ENCODE measurements at regions not wholly inside any gene's neighbourhood (a gene's known extent, or its start where the extent isn't known, plus 50 kb on each side); places are given as distances from the start of the nearest gene placed in this dataset.

DNA sequence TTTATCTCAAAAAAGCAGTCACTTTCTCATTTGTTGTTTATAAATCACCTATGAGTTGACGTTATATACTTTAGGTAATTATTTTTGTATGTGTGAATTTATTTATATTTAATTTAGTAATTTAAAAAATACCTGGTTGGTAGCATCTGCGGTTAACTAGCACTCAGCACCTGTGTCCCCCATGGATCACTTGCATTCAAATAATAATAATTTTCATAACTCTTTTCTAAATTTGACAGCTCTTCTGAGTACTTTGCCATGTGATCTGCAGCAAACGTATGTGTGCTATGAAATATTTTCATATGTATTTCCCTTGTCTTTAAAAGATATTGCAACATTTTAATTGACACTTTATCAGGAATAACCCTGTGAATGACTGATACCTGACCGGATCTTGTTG lies 88.1 kb downstream of the CMPK2 start:
- CTCF ChIA-PET = no interaction called here
- no peak for DNase-seq (ENCODE audit: low read depth, low spot score)
- H3K4me3 ChIP-seq (ENCODE audit: low read depth, low read length) = no peak overlapping the region
- POLR2A ChIA-PET = no interaction called here
- TF ChIP-seq, protein P1, sequence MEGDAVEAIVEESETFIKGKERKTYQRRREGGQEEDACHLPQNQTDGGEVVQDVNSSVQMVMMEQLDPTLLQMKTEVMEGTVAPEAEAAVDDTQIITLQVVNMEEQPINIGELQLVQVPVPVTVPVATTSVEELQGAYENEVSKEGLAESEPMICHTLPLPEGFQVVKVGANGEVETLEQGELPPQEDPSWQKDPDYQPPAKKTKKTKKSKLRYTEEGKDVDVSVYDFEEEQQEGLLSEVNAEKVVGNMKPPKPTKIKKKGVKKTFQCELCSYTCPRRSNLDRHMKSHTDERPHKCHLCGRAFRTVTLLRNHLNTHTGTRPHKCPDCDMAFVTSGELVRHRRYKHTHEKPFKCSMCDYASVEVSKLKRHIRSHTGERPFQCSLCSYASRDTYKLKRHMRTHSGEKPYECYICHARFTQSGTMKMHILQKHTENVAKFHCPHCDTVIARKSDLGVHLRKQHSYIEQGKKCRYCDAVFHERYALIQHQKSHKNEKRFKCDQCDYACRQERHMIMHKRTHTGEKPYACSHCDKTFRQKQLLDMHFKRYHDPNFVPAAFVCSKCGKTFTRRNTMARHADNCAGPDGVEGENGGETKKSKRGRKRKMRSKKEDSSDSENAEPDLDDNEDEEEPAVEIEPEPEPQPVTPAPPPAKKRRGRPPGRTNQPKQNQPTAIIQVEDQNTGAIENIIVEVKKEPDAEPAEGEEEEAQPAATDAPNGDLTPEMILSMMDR (IDR thresholded peaks at IDR 0.05; ENCODE audit: insufficient read depth, low read length, missing control alignments) = no peak

DNA sequence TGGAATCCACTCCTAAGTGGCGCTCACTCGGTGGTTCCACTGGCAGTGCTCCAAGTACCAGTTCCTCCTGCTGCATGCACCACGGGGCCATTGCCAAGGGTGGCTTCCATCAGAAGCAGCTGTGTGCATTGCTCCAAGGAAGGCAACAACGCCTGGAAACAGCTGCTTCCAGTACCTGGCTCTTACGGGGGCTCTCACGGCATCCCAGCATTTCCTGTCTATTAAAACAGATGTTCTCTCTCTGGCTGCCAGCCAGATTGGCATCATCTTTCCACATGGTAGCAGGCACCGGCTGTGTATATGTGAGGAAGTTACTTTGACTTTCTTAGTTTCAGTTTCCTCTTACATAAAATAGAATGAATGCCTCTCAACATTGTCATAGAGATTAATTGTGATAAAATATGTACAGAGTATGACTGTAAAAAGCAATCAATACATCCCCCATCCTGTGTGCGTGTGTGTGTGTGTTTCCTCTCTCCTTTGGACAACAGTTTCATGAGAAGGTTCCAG lies 84.9 kb downstream of the CMPK2 start:
- no peak for DNase-seq (ENCODE audit: low read depth, low spot score)
- POLR2A ChIA-PET = no interaction called here
- no peak overlapping the region for H3K4me3 ChIP-seq (ENCODE audit: low read depth, low read length)
- CTCF ChIA-PET = no interaction called here
- TF ChIP-seq, protein P1 (IDR thresholded peaks at IDR 0.05; ENCODE audit: insufficient read depth, low read length, missing control alignments) = no peak

DNA sequence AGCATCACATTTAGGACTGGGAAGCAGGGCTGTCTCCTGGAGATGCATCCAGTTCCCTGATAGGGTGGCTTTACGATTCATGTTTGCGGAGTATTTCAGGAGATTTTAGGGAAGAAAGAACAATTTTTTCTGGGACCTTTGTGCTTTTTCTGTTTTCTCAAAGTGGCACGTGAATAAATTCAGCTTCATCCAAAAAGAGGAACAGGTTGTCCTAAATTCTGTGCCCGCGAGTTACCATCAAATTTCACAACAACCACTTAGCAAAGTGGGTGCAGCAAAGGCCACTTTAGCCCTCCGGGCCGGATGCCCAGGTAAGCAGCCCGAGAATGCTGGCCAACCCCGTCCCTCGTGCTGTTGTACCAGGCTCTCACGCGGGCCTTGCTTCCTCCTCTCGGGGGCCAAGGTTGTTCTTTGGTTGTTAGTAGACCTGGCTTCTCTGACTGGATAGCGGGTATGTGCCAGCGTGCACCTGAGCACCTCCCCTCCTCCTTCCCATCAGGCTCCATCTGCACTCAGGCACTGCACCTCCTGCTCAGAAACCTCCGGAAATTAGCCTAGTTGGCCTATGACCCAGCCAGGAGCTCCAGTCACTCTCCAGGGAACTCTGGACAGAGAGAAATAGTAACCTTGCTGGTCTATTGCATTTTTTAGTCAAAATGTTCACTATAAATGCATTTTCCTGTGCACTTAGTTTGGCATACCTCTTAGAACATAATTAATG lies 83.0 kb downstream of the CMPK2 start:
- TF ChIP-seq, protein P1 (IDR thresholded peaks at IDR 0.05; ENCODE audit: insufficient read depth, low read length, missing control alignments) = no peak
- CTCF ChIA-PET = interaction anchor here (1.0 kb wide), 1 partner anchor 10 kb away, joined by 4 read pairs; no protein-coding TSS in a partner anchor
- H3K4me3 ChIP-seq (ENCODE audit: low read depth, low read length) = no peak overlapping the region
- POLR2A ChIA-PET = no interaction called here
- DNase-seq (ENCODE audit: low read depth, low spot score) = no peak

DNA sequence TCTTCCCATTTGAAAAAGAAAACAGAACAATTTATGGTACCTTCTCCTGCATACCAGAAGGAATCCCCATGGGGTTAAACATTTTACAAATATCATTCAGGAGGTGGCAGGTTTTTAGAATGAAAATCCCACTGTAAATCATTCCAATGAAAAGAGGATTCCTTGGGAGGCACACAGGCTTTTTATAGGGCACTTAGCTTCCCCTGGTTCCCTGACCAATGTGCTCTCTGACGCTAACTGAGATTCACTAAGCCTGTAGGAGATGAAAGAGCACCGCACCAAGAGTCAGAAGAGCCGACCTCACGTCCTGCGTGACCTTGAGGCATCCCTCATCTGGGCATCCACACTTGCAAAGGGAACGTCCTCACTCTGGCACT lies 82.5 kb downstream of the CMPK2 start:
- POLR2A ChIA-PET = no interaction called here
- no peak for DNase-seq (ENCODE audit: low read depth, low spot score)
- H3K4me3 ChIP-seq (ENCODE audit: low read depth, low read length) = no peak overlapping the region
- TF ChIP-seq, protein P1 (IDR thresholded peaks at IDR 0.05; ENCODE audit: insufficient read depth, low read length, missing control alignments) = no peak
- CTCF ChIA-PET = interaction anchor here (1.0 kb wide), 1 partner anchor 9 kb away, joined by 4 read pairs; no protein-coding TSS in a partner anchor

DNA sequence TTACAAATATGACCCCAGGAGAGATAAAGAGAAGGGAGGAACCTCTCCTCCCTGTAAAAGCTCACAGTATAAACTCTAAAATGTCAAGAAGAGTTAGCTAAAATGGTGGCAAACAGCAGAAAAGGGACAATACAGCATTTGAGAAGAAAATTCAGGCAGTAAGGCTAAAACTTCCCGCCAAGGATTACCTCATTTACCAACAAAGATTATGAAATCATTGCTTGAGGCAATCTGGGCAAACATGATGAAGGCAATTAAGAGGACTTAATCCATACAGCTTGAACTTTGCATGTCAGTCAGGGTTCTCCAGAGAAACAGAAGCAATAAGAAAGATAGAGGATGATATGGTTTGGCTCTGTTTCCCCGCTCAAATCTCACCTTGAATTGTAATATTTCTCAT lies 81.4 kb downstream of the CMPK2 start:
- no peak for DNase-seq (ENCODE audit: low read depth, low spot score)
- no peak overlapping the region for H3K4me3 ChIP-seq (ENCODE audit: low read depth, low read length)
- ChIA-PET CTCF (no interaction called here), POLR2A (no interaction called here)
- TF ChIP-seq, protein P1 (IDR thresholded peaks at IDR 0.05; ENCODE audit: insufficient read depth, low read length, missing control alignments) = no peak

DNA sequence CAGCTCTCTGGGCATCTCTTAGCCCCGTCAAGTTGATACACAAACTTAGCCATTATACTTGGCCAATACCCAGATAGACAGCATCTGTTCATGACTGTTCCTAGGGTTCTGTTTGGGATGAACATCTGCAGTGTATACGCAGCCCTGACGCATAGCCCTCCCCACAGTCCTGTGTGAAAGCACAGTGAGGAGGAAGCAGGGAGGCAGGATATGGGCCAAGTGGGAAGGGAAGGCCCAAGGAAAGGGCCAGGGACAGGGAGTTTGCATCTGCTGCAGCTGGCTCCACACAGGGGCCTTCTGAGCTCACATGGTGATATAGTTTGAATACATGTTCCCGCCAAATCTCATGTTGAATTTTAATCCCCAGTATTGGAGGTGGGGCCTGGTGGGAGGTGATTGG lies 80.2 kb downstream of the CMPK2 start:
- no peak for DNase-seq (ENCODE audit: low read depth, low spot score)
- TF ChIP-seq, protein P1 (IDR thresholded peaks at IDR 0.05; ENCODE audit: insufficient read depth, low read length, missing control alignments) = no peak
- ChIA-PET CTCF (no interaction called here), POLR2A (no interaction called here)
- H3K4me3 ChIP-seq (ENCODE audit: low read depth, low read length) = no peak overlapping the region
